ENCODE measurements at regions not wholly inside any gene's neighbourhood (a gene's known extent, or its start where the extent isn't known, plus 50 kb on each side); places are given as distances from the start of the nearest gene placed in this dataset.

- no peak for DNase-seq
Observed at GRCh38 chr7:155871211-155871610, 58.9 kb upstream of the SHH start.

GRCh38 chr7:155870334-155871180 is 58.3 kb upstream of the SHH start:
- no peak for DNase-seq

- no peak for DNase-seq
Observed at GRCh38 chr7:155869784-155870076, 57.5 kb upstream of the SHH start.

GRCh38 chr7:155868955-155869783 is 56.9 kb upstream of the SHH start:
- DNase-seq: no peak

GRCh38 chr7:155867734-155868400 is 55.6 kb upstream of the SHH start:
- DNase-seq: no peak

- DNase-seq: no peak
Observed at GRCh38 chr7:155867280-155867679, 55.0 kb upstream of the SHH start.

GRCh38 chr7:155865830-155866525 is 53.7 kb upstream of the SHH start:
- DNase-seq: no peak

- no peak for DNase-seq
Observed at GRCh38 chr7:155864991-155865690, 52.9 kb upstream of the SHH start.

GRCh38 chr7:155864271-155864985 is 52.2 kb upstream of the SHH start:
- no peak for DNase-seq

GRCh38 chr7:155863721-155864151 is 51.5 kb upstream of the SHH start:
- DNase-seq: no peak

- no peak for DNase-seq
Observed at GRCh38 chr7:155862123-155862892, 50.0 kb upstream of the SHH start.

Data from NCI-H1092 (cell line).